ENCODE measurements at regions not wholly inside any gene's neighbourhood (a gene's known extent, or its start where the extent isn't known, plus 50 kb on each side); places are given as distances from the start of the nearest gene placed in this dataset.
"Not testable (repeated sequence)": the region's sequence is repeated elsewhere in the genome, so short reads cannot be mapped to it uniquely, and the experiment has no call there.

- POLR2A ChIA-PET, result no interaction called here
- DNase-seq (ENCODE audit: extremely low spot score), result no peak
- CTCF ChIA-PET, result no interaction called here
- TF ChIP-seq BHLHE40 (IDR thresholded peaks at IDR 0.05; ENCODE audit: borderline replicate concordance), result no peak
- peak; percentile 33; the same call in 1 of the 2 replicates for TF ChIP-seq ZNF384 (IDR thresholded peaks at IDR 0.05)
Observed at GRCh38 chrX:1093586-1094421, 118.6 kb downstream of the CRLF2 start.

- DNase-seq (ENCODE audit: extremely low spot score), result no peak
- ChIA-PET POLR2A (no interaction called here), CTCF (no interaction called here)
- TF ChIP-seq ZNF384 (IDR thresholded peaks at IDR 0.05) (no peak), SUZ12 (IDR thresholded peaks at IDR 0.05) (no peak), L3MBTL2 (conservative IDR thresholded peaks at IDR 0.05) (no peak), NFRKB (IDR thresholded peaks at IDR 0.05) (no peak), PKNOX1 (IDR thresholded peaks at IDR 0.05) (no peak), TARDBP (IDR thresholded peaks at IDR 0.05) (no peak), ELF4 (IDR thresholded peaks at IDR 0.05) (no peak), FOXA1 (IDR thresholded peaks at IDR 0.05) (no peak), BHLHE40 (IDR thresholded peaks at IDR 0.05; ENCODE audit: borderline replicate concordance) (no peak), FOXM1 (IDR thresholded peaks at IDR 0.05; ENCODE audit: borderline replicate concordance) (no peak), CTBP1 (IDR thresholded peaks at IDR 0.05; ENCODE audit: borderline replicate concordance) (no peak), ARNT (IDR thresholded peaks at IDR 0.05) (no peak), SP1 (IDR thresholded peaks at IDR 0.05) (no peak), FOXK2 (IDR thresholded peaks at IDR 0.05) (no peak), LEF1 (IDR thresholded peaks at IDR 0.05; ENCODE audit: borderline replicate concordance) (no peak), HDGF (IDR thresholded peaks at IDR 0.05; ENCODE audit: borderline replicate concordance) (no peak)
Observed at GRCh38 chrX:1093121-1093520, 119.3 kb downstream of the CRLF2 start.

GRCh38 chrX:1086444-1087409, 125.7 kb downstream of the CRLF2 start:
- no peak for DNase-seq (ENCODE audit: extremely low spot score)
- ChIA-PET POLR2A (no interaction called here), CTCF (no interaction called here)
- TF ChIP-seq LEF1 (IDR thresholded peaks at IDR 0.05; ENCODE audit: borderline replicate concordance) (no peak), HDGF (IDR thresholded peaks at IDR 0.05; ENCODE audit: borderline replicate concordance) (no peak), CTBP1 (IDR thresholded peaks at IDR 0.05; ENCODE audit: borderline replicate concordance) (no peak), SP1 (IDR thresholded peaks at IDR 0.05) (no peak), TARDBP (IDR thresholded peaks at IDR 0.05) (no peak), FOXK2 (IDR thresholded peaks at IDR 0.05) (no peak), ZNF384 (IDR thresholded peaks at IDR 0.05) (no peak), FOXA1 (IDR thresholded peaks at IDR 0.05) (no peak), FOXM1 (IDR thresholded peaks at IDR 0.05; ENCODE audit: borderline replicate concordance) (no peak), L3MBTL2 (conservative IDR thresholded peaks at IDR 0.05) (no peak), SUZ12 (IDR thresholded peaks at IDR 0.05) (no peak), ELF4 (IDR thresholded peaks at IDR 0.05) (no peak), ARNT (IDR thresholded peaks at IDR 0.05) (no peak), NFRKB (IDR thresholded peaks at IDR 0.05) (no peak), BHLHE40 (IDR thresholded peaks at IDR 0.05; ENCODE audit: borderline replicate concordance) (no peak)

GRCh38 chrX:1085871-1086270, 126.6 kb downstream of the CRLF2 start:
- POLR2A ChIA-PET; DNase-seq (ENCODE audit: extremely low spot score); CTCF ChIA-PET: not testable (repeated sequence)

GRCh38 chrX:1084689-1085088, 127.8 kb downstream of the CRLF2 start:
- no peak for DNase-seq (ENCODE audit: extremely low spot score)
- TF ChIP-seq FOXA1 (IDR thresholded peaks at IDR 0.05) (no peak), ELF4 (IDR thresholded peaks at IDR 0.05) (no peak), CTBP1 (IDR thresholded peaks at IDR 0.05; ENCODE audit: borderline replicate concordance) (no peak), ZNF384 (IDR thresholded peaks at IDR 0.05) (no peak), L3MBTL2 (conservative IDR thresholded peaks at IDR 0.05) (no peak), LEF1 (IDR thresholded peaks at IDR 0.05; ENCODE audit: borderline replicate concordance) (no peak), SP1 (IDR thresholded peaks at IDR 0.05) (no peak), PKNOX1 (IDR thresholded peaks at IDR 0.05) (no peak), FOXK2 (IDR thresholded peaks at IDR 0.05) (no peak), ARNT (IDR thresholded peaks at IDR 0.05) (no peak), NFRKB (IDR thresholded peaks at IDR 0.05) (no peak), TARDBP (IDR thresholded peaks at IDR 0.05) (no peak), HDGF (IDR thresholded peaks at IDR 0.05; ENCODE audit: borderline replicate concordance) (no peak), BHLHE40 (IDR thresholded peaks at IDR 0.05; ENCODE audit: borderline replicate concordance) (no peak), FOXM1 (IDR thresholded peaks at IDR 0.05; ENCODE audit: borderline replicate concordance) (no peak), SUZ12 (IDR thresholded peaks at IDR 0.05) (no peak)
- ChIA-PET POLR2A (no interaction called here), CTCF (no interaction called here)

- DNase-seq (ENCODE audit: extremely low spot score), result no peak
- TF ChIP-seq FOXA1 (IDR thresholded peaks at IDR 0.05), result no peak
- no peak for TF ChIP-seq TARDBP (IDR thresholded peaks at IDR 0.05)
- TF ChIP-seq ARNT (IDR thresholded peaks at IDR 0.05), result no peak
- no peak for TF ChIP-seq FOXM1 (IDR thresholded peaks at IDR 0.05; ENCODE audit: borderline replicate concordance)
- no peak for TF ChIP-seq PKNOX1 (IDR thresholded peaks at IDR 0.05)
- no peak for TF ChIP-seq L3MBTL2 (conservative IDR thresholded peaks at IDR 0.05)
- TF ChIP-seq ZNF384 (IDR thresholded peaks at IDR 0.05), result no peak
- TF ChIP-seq CTBP1 (IDR thresholded peaks at IDR 0.05; ENCODE audit: borderline replicate concordance), result no peak
- CTCF ChIA-PET, result no interaction called here
Observed at GRCh38 chrX:1076871-1077651, 135.4 kb downstream of the CRLF2 start.

More at GRCh38 chrX:1076871-1077651, 135.4 kb downstream of the CRLF2 start:
- POLR2A ChIA-PET, result no interaction called here
